ENCODE measurements at regions not wholly inside any gene's neighbourhood (a gene's known extent, or its start where the extent isn't known, plus 50 kb on each side); places are given as distances from the start of the nearest gene placed in this dataset.

DNA sequence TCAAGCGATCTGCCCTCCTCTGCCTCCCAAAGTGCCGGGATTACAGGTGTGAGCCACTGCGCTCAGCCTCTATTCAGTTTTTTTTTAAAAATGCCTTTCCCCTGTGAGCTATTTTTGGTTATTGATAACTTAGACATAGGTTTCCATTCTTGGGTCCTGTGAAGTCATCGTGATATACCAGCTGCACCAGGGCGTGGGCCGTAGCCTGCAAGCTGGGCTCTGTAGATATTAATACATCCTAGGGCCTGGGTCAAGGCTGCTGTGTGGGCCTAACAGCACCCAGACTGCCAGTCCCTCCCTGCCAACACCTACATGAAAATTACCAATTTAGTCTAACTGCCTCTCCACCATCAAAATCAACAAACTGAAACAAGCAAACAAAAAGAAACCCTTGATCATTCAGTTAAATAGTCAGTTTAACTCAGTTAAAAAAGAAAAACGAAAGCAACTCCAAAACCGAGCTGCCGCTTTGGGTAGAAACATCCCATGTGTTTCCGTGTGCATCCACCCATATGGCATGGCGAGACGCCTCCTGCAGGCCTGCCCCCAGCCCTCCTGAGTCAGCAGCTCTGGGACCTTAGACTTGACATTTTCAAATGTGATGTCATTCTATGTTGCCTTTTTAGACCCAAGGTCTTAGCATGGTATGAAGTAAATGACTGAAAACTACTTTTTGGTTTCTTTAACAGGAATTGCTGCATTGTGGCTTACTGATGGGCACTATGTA is 330.2 kb downstream of the GLRX3 start:
- DNase-seq = no peak

DNA sequence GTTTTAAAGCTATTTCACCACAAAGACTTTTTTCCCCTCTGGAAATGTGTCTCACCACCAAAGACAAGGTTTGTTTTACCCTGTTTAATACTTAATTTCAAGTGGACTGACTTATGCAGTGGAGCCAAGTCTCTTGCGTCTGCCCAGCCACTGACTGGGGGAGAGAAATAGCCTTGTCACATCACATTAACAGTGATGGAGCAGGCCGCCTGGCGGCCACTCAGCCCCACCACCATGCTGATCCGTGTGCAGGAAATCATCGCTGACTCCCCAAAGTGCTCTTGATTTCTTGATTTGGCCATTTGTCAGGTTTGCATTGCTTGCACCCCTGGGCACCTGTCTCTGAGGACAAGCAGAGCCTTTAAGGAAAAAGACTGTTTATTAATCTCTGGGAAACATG is 334.1 kb downstream of the GLRX3 start:
- DNase-seq = no peak

DNA sequence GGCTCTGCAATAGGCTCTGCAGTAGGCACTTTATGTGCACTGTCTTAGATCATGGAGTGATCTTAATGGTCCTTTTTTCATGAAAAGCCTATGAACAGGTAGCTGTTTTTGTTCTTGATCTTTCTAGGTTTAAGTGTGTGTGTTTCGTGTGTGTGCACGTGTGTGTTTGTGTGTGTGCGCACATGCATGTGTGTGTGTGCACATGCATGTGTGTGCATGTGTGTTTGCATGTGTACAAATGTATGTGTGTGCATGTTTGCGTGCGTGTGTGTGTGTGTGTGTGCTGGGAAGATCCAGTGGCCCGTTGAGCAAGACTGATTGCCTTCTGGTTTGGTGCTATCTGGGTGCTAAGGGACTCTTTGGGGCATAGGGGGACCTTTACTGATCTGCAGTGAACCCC is 334.8 kb downstream of the GLRX3 start:
- no peak for DNase-seq

DNA sequence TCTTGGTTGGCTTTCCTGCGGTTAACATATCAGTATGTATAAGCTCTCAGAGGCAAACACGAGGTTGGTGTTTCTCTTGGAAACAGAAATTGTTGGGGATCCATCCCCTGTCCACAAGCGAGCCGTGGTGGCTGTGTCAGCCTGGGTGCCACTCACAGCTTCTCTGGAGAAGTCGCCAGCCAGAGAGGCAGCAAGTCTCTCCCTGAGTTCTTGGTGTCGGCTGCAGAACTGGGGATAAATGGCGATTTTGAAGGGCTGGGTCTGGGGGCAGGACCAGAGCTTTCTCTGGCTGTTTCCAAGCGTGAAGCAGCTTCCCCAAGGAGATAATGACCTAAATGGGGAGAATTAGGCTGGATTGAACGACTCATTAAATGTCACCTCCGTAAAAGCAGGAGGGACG is 335.3 kb downstream of the GLRX3 start:
- DNase-seq = no peak

DNA sequence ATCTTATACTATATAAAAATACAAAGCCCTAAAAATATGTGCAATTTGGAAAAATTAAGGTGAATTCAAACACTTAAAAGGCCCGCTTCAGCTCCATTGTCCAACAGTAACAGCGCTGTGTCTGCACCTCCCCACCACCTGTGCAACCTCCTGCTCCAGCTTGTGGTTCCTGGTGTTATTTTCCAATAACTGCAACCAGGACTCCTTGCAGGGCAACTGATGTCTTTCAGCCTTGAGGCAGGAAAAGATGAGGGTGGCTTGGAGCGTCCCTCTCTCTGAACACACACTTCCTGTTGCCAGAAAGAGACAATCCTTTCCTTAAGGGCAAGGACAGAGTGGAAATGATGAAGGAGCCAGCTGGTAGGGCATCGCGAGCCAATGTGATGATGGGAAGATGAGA is 336.0 kb downstream of the GLRX3 start:
- no peak for DNase-seq

DNA sequence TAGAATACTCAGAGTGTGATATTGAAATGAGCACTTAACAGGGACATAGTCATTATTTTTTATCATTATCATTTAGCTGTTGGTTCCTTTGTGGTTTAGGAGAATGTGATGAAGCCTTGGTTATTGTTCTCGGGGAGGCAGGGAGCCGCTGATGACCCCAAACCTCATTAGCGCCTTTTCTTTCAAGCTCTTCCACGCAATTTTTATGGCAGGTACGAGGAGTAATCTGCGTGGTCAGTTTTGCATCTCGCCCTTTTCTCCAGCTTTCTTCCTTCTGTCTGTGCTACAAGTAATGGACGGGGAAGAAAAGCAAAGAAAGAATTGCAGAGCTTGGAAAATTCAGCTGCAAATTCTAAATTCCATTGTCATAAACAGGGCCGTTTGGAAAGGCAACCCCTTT is 338.4 kb downstream of the GLRX3 start:
- no peak for DNase-seq

DNA sequence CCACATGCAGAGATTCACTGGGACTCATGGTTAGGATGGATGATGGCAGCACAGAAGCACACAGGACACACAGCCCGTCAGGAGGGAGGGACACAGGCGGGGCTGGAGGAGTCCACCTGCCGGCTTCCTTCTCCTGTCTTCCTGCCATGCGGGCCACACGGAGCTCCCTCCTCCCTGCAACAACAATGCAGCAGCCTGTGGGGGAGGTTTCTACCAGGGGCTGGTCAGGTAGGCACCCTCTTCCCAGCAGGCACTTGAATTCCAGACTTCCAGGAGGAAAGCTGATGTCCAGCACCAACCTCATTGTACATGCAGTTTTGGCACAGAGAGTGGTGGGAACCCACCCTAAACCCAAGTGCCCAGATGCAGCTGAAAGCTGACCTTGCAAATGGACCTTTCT is 341.2 kb downstream of the GLRX3 start:
- no peak for DNase-seq

DNA sequence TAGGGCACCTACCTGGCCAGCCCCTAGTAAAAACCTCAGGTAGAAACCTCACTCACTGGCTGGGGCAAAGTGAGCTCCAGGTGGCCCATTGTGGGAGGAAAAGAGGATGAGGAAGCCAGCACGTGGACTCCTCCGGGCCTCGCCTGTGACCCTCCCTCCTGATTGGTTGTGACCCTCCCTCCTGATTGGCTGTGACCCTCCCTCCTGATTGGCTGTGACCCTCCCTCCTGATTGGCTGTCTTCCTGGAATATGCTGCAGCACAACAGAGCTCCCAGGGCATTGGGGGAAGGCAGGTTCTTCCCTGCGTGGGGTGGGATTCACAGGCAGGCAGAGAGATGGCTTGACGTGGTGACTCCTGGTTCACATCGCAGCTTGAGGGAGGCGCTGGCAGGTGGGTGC is 343.0 kb downstream of the GLRX3 start:
- DNase-seq = no peak

DNA sequence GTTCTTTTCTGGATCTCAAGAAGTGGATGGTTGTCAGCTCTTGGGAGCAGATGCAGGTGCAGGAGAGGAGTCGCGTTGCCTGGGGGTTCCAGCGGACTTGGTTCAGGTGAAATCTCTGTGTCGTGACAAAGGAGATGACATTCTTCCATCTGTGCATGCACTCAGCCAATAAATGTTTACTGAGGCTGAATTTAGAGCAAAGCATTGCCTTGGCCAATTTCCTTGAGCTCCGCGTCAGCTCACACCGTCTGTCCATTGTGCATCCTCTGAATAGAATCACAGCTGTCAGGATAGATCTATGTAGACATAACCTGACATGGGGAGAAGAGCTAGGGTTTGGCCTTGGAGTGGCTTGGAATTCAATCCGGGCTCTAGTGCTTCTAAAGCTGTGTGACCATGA is 343.7 kb downstream of the GLRX3 start:
- no peak for DNase-seq

DNA sequence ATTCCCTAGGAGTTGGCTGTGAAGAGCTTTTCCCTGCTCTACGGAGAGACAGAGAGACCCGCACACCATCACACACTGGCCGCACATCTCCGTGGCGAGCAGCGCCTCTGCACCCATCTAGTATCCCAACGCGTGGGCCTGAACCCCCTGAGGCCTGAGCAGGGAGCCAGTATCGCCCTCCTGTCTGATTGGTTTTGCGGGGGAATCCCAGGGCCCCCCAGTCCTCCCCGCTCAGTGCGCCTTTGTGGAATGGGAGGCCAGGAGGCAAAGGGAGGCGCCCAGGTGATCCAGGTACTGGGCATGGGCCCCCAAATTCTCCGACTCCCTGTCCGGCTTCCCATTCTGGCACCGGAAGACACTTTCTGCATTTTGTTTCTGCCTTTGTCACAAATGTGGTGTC is 344.3 kb downstream of the GLRX3 start:
- DNase-seq = no peak

DNA sequence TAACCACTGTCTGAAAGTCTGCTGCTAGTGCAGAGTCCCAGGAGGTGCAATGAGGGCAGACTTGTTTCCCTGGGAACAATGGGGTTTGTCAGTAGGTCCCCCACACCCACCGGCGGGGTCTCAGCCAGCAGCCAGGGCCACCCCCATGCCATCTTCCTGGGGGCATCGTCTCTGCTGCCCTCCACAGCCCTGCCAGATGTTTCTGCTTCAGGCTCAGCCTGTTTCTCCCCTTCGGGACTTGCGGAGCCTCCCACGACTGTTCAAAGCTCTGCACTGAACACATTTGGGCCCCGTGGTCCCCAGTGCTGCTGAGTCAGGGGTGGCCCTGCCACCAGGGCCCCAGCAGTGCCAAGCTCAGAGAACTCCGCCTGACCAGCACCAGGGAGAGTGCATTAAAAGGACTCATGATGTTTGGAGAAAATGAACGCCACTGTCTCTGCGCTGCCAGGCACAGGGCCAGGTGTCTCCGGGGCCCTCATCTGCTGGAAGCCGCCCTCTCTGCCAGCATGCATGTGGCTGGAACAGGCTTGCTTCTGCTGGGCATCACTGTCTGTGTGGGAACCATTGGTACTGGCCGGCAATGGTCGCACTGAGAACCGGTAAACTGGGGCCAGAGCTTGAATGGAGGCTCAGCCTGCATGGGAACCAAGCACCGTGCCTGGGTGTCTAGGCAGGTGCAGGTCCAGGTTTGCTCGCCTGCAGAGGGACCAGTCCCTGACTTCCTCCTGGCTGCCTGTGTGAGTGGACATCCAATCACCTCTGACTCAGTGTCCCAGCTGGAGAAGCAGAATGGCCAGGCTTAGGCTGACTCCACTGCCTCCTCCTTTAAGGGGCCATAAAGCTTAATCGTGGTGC is 345.1 kb downstream of the GLRX3 start:
- no peak for DNase-seq

DNA sequence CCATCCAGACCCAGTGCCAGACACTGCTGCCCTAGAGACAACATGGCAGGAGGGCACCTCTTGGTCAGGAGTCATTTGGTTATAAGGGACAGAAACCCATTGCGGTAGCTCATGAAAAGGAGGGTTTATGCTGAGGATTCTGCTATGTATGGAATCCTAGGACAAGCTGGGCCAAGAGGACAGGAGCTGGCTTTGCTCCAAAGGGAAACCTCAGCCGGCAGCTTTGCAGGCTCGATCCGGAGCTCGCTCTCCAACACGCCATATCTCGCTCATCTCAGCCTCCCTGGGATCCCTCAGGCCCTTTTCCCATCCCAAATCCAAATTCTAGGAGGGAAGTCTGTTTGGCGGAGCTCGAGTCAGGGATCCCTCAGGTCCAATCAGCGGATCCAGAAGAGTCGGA is 345.7 kb downstream of the GLRX3 start:
- DNase-seq = no peak

DNA sequence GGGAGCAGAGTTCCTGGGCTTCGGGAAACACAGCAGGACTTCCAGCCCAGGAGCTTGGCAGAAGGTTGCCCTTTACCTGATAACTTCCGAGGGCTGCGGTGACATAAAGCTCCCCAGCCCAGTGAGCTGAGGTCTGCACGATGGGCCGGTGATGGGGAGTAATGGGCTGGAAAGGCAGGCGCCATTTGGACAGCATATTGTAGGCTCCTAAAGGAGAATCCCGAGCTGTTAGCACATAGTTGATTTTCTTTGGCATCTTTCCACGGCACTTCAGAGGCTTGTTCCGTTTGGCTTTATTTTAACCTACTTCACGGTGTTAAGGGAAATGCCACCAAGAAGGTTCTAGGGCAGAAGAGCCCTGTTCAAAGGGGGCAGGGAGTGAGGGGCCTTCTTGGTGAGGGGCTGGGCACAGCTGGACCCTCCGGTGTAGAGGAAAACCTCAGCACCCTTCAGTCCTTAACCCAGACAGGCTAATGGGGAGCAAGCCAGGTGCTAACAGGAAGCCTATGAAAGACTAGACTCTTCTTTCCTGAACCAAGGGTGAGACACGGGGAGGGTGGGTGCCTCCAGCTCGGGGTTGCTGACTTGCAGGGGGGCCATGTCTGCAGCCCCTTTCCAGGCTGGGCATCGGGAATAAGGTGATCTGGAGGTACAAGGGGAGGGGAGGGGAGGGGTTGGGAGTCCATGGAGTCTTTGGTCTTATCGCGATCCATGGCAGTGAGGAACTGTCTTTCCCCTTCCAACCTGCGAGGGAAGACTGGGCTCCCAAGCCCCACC is 347.7 kb downstream of the GLRX3 start:
- DNase-seq = no peak

DNA sequence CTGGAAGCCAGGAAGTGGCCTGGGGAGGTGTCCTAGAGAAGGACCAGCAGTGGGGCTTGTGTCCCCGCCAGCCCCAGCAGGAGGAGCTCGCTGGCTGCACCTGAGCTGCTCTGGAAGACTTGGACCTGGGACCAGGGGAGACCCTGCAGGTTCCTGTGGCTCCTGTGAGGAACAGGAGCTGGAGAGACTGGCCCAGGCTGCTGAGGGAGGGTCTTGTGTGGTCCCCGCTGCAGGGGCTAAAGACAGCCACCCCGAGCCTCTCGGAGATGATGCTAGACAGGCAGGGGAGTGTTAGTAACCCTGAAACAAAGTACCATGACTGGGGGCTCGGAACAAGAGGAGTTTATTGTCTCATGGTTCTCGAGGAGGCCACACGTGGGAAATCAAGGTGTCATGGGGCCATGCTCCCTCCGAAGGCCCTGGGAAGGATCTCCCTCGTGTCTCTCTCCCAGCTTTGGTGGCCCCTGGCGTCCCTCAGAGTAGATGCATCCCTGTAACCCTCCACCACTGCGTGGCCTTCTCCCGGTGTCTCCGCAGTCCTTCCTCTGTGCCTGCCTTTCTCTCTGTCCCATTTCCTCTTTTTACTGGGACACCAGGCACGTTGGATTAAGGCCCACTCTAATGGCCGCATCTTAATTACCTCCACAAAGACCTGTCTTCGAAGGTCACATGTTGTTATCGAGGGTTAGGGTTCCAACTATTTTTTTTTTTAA is 348.4 kb downstream of the GLRX3 start:
- no peak for DNase-seq

DNA sequence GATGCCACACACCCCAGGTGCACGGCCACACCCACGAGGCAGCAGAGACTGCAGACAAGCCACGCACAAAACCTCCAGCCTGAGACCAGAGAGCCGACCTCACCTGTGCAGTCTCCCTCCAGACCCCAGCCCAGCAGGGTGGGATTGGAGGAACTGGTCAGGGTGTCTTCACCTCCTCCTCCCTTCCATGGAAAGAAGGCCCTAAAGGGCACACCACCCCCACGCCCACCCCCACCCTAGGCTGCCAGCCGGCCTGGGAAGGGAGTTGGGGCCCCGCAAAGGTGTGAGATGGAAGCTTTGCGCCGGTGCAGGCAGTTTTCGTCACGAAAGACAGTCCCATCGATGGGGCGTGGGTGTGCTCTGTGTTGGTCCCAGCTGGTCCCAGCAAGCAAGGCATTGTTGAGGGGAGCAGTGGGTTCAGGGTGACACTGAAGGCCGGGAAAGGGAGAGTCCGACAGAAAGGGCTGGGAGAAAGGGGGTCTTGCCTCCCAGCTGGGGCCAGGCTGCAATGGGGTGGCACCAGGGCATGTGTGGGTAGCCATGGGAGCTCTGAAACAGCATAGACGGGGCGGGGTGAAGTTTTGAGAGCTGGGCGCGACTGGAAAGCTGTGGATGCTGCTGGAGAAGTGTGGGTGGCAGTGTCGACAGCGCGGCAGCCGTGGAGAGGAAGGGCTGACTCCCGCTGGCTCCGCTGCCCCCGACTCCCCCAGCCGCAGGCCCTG is 349.2 kb downstream of the GLRX3 start:
- no peak for DNase-seq

DNA sequence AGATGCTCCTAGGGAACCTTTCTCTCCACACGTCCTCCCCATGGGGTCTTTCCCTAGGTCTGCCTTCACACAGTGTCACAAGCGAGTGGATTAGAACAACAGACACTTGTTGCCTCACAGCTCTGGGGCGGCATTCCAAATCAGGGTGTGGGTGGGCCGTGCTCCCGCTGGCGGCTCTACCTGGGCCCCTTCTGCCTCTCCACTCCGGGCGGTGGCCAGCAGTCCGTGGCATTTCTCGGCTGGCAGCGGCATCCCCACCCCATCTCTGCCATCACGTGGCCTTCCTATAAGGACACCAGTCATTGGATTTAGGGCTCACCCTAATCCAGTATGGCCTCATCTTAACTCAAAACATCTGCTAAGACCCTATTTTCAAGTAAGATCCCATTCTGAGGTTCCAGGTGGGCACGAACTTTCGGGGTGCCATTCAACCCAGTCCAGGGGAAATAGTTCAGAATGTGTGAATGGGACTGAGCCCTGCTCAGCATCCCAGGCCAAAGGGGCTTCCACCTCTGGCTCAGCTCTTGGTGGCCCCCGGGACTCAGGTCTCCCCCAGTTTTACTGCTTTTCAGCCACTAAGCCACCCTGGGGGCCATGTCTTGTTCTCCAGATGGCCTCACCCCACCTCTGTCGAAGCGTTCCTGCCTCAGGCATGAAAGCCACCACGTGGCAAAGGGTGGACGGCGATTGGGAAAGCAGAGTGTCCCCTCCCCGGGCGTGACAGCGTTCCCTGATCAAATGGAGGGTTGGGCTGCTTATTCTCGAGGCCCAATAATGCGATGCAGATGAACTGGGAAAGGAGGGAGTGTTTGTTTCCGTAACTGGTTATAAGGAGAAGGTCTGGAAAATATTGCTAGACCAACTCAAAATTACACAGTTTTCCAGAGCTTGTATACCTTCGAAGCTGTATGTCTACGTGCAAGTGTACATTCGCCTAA is 350.0 kb downstream of the GLRX3 start:
- no peak for DNase-seq

DNA sequence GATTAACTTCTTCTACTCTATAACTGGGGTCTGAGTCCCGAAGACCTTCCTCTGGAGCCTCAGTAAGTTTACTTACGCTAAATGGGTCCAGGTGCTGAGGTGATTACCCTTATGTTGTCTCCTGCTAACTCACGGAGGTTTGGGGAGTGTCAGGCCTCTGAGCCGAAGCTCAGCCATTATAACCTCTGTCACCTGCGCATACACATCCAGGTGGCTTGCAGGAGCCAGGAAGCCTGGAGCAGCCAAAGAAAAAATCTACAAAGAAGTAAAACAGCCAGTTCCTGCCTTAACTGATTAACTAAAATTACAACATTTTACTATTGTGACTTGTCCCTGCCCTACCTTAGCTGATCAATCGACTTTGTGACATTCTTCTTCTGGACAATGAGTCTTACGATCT is 350.7 kb downstream of the GLRX3 start:
- DNase-seq = no peak

DNA sequence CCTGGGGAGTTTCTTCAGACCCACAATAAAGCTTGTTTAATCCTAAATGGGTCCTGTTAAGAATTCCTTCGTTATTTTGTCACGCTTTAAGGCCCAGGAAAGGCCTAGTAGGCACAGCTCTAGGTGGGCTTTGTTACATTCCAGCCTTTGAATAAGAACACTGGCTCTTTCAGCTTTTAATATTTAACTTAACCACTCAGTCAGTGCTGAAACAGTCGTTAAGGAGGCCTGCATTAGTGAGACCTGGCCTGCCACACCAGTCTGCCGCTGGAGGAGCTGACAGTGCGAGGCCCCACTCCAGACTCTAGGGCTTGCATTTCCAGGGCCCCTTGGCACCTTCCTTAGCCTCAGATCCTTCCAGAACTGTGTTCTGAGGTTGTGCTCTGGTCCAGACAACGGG is 351.4 kb downstream of the GLRX3 start:
- no peak for DNase-seq

DNA sequence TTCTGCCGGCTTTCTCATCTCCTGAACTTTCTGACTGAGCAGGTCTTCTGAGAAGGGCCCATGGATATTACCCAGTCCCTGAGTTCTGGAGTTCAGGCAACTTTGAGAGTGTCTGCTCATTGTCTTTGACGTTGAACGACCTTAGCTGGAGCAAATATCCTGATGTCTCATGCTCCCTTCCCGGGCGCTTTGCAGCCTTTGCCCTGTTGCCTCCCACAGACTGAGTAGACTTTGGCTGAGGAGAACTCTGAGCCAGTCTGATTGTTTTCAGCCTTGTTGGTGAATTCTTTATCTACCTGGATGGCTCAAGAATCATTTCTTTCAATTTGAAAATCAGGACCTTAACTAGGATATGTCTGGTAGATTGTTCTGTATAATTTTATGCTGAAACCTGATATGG is 353.7 kb downstream of the GLRX3 start:
- DNase-seq = no peak

DNA sequence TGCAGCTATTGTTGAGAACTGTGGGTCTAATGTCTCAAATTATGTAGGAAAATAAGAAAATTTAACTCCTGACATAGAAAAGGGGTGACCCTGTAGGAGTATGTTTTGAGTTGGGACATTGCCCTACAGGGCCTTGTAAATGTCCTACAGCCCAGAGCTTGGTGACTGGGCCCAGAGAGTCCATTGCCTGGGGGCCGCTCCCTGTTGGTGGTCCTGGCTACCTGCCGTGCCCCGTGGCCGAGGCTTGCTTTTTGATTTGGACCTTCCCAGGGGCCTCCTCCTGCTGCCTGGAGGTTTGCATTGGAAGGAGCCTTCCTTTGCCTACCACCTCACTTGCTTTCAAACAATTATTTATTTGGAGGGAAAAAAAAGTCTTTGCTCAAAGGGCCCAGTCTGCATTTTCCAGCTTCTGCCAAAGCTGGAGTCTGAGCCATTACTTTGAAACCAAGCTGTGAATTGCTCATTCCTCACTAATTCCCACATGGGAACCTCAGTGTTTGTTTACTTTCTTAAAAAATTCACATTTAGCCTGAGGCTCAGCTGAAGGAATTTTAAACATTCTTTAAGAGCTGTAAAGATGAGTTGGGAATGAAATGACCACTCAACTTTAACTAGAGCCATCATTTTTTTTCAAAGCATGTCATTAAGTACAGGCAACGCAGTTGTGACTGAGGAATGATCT is 355.0 kb downstream of the GLRX3 start:
- DNase-seq = no peak

DNA sequence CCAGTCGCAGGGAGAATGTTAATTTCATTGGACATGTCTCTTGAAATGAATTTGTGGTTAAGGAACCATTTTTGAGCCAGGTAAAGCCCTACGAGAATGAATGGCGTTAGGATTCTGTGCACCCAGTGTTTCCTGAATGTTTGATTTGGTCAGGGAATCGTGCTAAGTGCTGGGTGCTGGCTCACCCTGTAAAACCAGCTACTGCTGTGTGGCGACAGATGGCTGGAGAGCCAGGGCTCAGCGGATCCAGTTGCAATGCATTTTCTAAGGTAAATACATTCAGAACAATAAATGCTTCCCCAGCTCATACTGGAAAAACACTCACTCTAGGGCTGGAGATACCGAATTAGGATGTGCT is 355.5 kb downstream of the GLRX3 start:
- no peak for DNase-seq

Measured in activated CD8-positive, alpha-beta memory T cell treated with anti-CD3 and anti-CD28 coated beads, Interleukin-2, amount 50 U/mL, for 4 hours (primary cell).